NCI-H1105 treated with DMSO at 0.1 percent for 48 hours (cell line): ENCODE measurements at regions not wholly inside any gene's neighbourhood (a gene's known extent, or its start where the extent isn't known, plus 50 kb on each side); places are given as distances from the start of the nearest gene placed in this dataset.

ENCODE experiments used
- DNase-seq: peaks from one replicate; lab custom pipeline; 2025; lab: John Stamatoyannopoulos, UW

DNA sequence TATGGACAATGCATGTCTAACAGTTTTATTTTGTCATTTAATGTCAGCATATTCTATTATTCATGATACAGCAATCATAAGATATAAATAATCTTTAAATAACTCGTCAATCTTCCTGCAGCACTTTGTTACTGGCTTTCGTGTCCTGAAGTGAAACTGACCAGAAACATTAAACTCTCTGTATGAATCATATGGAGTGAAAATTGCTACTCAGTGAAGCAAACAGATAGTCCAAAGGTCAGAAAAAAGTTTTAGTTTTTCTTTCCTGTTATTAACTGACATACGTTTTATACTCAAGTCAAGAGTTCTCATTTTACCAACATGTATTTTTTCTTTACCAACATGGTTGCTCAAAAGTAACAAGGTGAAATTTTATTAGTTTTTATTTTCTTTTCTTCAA lies 106.8 kb upstream of the GALNT5 start:
- no peak for DNase-seq

DNA sequence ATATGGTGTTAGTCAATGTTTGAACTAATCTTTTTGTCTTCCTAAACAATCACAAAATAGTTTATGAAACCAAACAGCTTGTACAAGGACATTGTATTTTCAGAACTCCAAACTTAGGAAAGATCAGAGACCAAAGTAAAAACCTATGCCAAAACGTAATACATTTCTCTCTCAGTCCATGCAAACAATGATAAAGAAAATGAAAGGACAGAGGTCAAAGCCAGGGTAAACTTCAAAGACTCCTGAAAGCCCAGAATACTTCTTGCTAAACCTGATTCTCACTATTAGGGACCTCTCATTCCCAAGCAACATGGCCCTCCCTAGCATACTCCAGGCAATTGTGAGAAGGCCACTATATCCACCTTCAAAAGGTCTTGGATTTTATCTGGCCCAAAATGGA lies 105.1 kb upstream of the GALNT5 start:
- DNase-seq = no peak

DNA sequence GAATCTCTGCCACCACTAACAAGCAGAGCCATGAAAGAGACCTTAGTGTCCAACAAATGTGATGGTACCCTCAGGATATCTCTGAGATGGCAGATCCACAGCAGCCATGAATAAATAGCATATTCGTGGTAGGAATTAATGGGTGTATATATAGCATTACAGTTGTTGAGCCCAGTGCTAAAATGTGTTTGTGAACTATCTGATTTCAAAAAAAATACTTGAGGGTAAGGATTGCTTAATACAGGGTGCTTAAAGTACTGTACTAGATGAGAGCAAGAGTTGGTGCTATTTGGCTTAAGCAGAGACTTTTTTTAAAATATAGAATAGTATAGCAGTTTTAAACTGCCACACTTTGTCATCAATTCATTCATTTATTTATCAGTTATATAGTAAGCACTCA lies 101.5 kb upstream of the GALNT5 start:
- no peak for DNase-seq

DNA sequence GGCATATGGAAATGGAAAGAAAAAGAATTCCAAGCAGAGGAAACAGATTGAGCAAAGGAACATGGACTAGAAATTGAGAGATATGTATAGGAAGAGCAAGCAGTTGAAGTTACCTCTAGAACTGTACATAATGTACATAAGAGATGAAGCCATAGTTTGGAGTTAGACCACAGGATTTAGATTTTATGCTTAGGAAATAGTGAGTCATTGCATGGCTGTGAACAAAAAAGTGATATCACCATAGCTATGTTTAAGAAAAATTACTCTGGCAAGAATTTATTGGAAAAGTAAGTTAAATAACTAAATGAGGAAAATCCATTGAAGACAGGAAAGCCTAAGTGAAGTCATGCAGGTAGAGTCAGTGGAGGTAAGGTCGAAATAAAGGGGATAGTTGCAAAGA lies 99.4 kb upstream of the GALNT5 start:
- no peak for DNase-seq

DNA sequence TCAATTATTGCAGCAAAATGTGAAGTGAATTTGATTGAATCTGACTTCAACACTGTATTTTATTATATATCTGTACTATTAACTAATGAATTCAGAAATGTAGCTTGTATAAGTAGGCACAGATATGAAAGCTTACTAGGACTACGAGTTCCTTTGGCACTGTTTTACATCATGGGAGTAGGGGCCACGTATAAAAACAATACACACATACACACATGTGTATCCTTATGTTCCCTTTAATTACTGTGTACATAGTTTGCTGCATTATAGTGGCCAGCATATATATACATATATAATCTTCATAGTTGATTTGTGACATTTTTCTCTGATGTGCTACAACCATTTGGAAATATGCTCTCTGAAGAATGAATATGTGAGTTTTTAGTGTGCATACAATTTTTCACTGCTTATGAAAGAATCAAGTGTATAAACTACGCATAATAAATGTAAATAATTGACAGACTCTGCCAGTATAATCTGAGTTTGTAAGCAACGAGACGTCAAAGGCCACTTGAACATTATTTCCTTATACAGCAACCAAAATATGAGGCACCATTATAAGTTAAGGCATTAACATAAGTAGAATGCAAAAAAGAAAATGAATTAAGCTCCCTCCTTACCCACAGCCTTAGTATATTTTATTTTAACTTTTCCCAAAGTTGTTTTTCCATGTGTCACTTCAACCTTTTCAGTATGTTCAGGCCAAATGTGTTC lies 98.1 kb upstream of the GALNT5 start:
- DNase-seq = no peak

DNA sequence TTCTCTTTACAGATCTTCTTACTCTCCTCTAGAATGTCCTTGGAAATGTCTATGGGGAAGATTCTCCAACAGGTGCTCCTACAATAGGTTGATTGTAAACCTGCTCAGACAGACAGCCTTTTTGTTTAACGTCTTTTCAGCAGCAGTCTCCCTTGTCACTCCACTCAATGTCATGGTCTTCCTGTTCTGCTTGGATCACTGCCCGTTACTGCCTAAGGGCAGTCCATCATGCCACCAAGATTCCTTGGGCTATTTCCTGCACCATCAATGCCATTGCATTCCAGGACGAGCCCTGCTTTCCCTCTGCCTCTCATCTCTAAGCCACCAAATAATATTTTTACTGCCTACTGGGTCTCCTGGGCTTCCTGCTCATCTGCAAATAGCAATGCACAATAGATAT lies 97.4 kb upstream of the GALNT5 start:
- DNase-seq = no peak

DNA sequence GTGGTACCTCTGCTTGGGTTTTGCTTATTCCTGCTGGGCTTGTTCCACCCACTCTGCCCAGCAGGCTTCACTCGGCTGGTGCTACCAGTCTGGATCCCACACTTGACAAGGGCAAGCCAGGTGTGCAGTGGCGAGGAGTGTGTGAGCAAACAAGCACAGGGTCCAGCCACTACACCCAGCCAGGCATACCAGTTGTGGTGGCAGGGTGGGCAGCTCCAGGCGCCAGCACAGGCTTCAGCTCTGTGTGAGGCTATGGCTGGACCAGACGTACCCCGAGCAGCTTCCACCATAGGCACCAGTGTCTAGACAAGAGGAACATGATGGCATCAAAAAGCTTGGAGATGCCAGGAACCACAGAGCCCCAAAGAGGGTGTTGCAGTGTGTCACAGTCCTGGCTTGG lies 93.1 kb upstream of the GALNT5 start:
- no peak for DNase-seq

DNA sequence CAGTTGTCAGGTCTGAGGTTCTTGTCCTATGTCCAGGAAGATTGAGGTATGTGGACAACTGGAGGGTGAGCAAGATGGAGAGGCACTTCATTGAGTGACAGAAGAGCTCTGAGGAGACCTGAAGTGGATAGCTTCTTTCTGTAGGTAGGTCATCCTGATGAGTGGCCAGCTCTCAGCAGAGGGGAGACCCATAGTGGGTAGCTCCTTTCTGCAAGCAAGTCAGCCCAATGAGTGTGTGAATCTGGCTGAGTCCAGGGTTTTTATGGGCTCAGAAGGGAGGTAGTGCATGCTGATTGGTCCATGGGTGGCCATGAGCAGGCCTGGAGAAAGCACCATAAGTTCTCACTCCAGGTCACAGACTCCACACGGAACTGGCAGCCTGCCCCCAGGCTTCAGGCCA lies 92.6 kb upstream of the GALNT5 start:
- DNase-seq = no peak

DNA sequence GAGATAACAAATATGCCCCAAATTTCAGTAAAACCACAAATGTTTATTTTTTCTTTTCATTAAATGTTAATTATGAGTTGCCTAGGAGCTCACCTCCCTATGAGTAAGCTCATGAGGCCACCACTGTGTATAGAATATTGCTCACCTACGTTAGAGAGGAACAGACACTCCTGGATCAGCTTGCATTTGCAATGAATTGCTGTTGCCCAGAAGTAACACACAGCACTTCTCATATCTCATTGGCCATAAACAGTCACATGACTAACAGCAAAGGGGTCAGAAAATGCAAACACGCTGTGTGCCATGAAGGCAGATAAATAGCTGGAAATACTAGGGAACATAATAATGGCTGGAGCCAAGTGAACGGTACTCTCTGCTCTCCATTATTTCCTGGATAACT lies 89.0 kb upstream of the GALNT5 start:
- no peak for DNase-seq

DNA sequence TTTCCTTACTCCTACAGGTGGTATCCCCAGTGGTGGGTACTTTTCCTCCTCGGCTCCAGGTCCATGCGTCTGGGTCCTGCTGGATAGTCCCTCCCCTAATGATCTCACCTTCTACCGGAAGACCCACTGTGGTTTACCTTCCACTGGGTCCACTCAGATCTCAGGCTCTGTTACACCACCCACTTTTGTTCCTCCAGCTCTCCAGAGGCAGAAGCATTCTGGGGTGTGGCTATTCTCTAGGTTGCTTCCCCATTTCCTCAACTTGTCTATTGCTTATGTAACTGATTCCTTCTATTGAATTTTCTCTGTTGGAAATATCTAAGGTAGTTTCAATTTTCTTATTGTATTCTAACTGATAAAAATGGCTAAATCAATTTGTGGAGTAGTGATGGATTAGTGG lies 87.6 kb upstream of the GALNT5 start:
- DNase-seq = no peak

DNA sequence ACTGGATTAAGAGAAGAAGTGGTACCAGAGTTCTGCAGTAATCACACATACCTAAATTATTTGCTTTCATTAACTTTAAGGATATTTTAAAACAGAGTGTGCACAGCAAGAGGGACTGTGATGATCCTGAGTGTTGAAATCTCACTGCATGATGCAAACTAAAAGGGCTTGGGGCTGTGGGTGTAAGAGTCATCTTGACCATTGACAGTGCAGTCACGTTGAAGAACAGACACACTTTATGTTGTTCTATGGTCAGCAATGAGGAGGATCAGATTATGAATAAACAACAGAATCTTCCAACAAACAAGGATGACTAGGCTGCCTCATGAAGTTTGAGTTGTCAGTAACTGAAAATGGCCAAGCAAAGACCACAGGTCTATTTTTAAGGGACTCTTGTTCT lies 87.2 kb upstream of the GALNT5 start:
- no peak for DNase-seq

DNA sequence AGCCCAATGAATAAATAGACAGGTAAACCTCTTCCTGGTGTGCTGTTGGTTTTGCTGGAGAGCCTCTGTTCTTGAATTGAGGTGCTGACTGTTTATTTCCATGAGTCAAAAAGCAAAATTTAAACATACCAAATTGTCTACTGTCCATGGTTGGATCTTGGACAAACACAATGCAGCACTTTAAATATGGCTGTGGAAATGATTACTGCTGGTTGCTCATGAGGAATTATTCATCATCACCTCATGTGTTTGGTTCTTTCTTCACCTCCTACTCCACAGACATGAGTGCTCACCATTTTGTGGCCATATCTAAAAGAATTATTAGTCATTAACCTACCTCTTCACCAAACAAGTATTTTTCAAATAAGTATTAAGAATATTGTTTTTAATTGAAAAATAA lies 85.3 kb upstream of the GALNT5 start:
- no peak for DNase-seq

DNA sequence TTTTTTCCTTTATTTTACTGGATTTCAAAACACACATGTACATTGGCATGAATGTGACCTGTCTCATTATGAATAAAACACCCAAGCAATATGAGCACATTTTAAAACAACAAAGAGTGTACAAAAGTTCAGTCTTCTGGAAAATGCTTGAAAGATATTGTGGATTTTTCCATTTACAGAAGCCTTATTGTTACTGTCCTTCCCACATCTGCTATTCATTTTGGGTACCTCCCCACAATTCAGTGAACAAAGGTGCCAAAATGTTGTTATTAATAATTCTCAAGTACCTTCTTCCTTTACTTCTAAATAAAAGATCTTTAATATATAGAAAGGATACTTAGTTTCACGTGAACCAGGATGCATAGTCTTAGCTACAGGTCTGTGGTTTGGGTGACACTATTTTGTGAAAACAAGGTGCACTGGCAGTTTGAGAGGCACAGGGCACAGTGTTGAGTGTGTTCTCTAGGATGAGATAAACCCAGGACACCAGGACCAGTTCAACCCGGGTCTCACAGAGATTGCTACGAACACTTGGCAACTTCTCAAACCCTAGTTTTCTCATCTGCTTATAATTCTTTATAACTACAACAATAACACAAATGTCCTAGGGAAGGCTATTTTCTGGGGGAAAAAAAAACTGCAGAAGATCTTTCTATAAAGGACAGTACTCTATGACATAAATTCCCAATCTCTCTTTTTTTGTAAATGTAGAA lies 84.5 kb upstream of the GALNT5 start:
- no peak for DNase-seq

DNA sequence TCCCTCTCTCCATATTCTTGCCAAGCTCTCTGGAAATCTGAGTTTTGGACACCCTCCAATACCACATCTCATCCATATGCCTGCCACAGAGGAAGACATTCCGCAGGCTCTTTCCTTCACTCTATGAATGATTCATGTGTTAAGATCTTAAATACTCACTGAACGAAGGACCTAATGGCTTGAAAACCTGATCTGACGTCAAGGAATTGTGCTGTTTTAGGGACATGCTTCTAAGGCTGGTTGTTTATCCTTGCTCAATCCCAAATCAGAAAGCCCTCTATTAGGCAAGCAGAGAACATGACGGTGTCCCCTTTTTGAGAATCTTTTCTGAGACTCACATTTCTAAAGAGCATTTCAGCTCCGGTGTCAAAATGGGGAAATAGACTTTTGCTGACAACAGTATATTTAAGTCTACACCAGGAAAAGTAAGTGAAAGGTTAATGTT lies 83.7 kb upstream of the GALNT5 start:
- no peak for DNase-seq

DNA sequence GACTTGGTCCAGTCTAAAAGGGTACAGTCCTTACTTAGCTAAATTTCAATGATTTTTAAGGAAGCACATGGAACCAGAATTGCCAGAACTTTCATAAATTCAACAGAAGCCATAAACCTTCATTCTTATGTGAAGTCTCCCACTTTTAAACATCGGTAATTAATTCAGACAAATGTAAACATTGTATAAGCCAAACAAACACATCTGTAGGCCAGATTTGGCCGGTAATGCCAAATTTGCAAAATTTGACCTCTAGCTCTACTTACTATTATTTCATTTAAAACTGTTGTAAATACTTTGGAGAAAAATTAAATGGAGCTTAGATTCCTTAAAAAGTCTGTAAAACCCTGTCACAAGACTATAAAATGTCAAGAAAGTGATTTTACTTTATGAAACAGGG lies 83.2 kb upstream of the GALNT5 start:
- DNase-seq = no peak

DNA sequence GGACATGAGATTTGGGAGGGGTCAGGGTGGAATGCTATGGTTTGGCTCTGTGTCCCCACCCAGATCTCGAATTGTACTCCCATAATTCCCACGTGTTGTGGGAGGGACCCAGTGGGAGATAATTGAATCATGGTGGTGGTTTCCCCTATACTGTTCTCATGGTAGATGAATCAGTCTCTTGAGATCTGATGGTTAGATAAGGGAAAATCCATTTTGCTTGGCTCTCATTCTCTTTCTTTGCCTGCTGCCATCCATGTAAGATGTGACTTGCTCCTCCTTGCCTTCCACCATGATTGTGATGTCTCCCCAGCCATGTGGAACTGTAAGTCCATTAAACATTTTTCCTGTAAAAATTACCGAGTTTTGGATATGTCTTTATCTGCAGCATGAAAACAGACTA lies 80.9 kb upstream of the GALNT5 start:
- no peak for DNase-seq

DNA sequence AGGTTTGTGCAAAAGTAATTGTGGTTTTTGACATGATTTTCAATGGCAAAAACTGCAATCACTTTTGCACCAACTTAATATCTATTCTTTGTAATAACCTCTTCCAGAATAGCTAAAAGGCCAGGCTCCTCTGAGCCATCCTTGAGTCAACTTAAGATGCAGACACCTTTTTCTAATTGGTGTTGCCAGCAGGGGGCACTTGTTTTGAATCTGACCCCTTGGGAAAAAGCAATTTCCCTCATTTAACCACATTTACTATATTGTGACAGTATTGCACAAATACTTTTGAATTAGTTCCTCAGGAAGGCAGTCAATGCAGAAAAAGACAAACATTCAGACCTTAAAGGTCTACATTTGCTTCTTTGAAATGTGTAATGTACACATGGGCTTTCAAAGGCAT lies 78.6 kb upstream of the GALNT5 start:
- DNase-seq = no peak

DNA sequence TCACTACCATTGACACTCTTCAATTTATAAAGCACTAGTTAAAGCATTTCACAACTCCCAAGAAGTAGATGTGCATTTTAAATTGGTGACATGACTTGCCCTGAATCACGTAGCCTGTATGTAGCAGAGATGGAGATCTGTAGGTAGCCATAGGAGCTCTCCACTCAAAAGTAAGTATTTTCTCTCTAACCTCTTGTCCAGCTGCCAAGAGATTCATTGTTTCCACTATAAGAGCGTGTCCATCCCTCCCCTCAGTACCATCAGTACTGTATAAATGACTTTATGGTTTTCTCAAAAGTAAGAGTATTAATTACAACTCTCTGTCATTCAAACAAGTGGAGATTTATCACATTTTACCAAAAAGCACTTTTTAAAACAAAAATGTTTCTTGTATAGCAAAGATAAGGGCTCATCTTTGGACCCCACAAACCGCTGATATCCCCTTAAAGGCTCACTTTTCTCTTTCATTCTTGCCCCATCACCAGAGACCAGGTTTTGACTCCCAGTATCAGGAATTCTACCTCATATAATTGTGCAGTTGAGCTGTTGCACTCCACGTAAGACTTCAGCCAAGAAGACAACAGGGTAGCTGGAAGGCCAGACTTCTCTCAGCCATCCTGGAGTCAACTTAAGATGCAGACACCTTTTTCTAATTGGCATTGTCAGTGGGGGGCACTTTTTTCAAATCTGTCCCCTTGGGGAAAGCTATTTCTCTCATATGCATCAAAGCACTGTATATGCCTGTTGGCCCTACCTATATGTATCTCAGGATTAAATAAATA lies 78.0 kb upstream of the GALNT5 start:
- no peak for DNase-seq

DNA sequence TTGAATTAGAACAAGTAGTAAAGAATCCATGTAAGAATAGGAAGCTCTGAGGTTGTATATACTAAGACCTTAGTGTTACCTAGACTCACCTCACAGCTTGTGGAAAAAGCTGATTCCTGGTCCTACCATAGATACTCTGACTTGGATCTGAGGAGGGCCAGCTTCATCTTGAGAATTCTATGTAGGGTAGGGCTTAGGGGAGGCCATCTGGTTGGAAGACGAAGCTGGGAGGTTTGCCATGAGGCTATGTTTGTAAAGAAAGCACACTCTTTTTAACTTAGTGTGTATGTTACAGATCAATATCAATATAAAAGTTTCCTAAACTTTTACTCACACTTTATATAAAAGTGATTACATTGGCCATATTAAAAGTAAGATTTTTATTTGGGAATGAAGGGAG lies 77.1 kb upstream of the GALNT5 start:
- no peak for DNase-seq

DNA sequence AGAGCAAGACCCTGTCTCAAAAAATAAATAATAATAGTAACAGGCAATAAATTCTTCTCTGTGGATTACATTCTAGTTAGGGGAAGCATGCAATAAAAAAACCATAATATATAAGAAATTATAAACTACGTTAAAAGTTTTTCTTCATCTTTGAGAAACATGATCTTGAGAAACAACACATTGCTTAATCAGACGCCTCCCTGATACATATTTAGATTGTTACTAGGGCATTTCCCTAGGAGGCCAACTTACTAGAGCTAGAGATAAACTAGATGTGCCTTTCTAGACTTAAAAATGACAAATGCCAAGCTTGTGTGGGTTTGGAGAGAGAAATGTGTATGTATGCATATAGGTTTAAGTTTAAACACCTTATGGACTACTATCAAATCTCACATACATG lies 76.3 kb upstream of the GALNT5 start:
- no peak for DNase-seq

DNA sequence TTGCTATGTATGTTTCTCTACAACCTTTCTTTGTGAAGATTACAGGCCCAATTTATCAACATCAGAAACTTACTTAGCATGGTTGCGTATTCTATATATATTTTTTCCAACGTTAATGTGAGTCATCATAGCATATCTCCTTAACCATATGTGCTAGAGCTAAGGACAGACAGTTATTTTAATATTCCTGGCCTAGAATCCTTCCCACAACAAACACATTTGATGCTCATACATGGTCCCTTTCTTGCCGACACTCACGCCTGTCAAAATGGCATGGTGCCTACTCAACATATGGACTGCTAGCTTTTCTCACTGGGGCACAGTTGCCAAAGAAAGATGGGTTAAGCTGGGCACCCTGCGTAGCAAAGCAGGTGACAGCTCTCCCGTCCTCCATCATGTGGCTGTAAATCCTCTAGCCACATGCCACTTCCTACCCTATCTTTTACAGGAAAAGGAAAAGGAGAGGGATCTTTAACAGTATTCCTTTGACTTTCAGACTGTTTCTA lies 75.2 kb upstream of the GALNT5 start:
- no peak for DNase-seq

DNA sequence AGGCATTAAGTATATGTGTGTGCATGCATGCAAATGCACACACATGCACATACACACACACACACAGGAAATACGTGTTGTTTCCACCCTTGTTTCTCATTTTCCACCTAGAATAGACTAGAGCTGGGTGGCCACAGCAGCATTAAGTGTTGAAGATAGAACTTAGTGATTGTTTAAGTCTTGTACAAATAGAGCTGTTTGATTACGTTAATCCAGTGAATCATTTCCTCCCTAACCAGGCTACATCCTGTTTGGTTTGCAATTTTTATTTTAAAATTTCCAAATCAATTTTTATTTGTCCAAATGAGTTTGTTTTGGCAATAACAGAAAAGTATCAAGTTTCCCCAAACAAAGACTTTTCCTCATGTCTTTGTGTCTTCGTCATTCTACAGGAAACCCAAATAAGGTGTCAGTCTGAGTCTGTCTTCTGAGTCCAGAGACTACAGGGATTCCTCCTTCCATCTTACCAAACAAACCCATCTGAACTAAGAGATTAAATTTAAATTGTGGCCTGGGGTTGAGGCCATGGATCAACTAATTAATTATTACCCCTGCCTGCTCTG lies 74.6 kb upstream of the GALNT5 start:
- DNase-seq = no peak
